ENCODE measurements at regions not wholly inside any gene's neighbourhood (a gene's known extent, or its start where the extent isn't known, plus 50 kb on each side); places are given as distances from the start of the nearest gene placed in this dataset.
"Not testable (repeated sequence)": the region's sequence is repeated elsewhere in the genome, so short reads cannot be mapped to it uniquely, and the experiment has no call there.

DNA sequence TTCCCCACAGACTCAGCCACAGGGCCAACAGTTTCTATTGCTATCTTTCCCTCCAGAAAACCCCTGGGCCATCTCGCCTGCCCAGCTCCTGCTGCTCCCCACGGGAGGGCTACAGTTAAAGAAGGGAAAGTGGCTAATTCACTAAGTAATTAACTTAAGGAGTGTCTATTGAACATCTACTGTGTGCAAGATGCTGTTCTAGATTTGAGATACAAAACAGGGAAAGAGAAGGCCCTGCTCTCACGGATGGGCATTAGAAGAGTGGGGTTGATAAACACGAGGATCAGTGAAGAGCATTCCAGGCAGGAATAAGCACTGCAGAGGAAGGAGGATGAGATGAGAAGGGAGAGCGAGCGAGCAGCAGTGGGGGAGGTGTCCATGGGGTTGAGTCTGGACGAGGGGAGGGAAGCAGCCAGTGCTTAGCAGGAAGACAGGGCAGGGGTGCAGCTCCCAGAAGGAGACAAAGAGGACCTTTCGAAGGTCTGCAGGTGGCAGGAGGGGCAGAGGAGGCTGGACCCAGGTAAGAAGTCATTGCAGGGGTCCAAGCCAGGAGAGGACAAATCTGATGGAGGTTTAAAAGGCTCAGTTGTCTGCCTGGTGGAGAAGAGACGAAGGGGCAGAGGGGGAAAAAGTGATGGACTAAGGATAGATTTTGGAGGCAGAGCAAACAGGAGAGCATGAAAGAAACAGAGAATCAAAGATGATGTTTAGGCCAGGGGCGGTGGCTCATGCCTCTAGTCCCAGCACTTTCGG lies 64.7 kb downstream of the KLF15 start:
- intact Hi-C loops (cut with micrococcal nuclease) = no loop called here

DNA sequence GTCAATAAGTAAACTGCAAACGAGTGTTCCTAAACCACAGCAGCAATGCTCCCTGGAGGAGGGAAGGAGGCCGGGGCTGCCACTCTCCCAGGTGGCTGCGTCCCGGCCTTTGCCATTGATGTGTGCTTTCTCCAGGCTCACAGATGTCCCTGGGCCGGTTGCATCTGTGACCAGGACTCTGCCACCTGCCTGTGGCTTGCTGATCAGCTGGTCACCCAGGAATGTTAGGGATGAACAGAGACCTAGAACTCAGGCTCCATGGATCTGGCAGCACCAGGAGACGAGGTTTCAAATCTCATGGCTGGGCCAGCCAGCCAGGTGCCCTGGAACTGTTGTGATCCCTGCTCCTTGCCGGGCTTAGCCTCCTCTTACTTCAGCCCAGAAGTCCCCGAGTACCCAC lies 65.7 kb downstream of the KLF15 start:
- intact Hi-C loops (cut with micrococcal nuclease) = no loop called here

DNA sequence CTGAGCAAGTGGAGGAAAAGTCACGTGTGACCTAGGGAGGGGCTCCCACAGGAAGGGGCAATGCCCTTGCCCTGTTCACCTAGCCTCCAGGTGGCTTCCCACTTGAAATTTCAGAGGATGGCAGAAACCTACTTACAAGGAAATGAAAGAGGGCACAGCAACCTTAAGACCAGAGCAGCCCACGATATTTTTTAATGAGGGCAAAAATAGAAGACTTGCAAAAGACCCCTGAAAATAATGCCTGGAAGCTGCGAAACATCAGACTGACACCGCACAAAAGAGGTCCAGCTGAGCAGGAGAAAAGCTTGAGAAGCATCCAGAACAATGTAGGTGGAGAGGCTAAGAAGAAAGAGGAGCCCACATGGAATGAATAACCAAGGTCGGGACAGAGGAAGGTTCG lies 66.1 kb downstream of the KLF15 start:
- intact Hi-C loops (cut with micrococcal nuclease) = no loop called here

DNA sequence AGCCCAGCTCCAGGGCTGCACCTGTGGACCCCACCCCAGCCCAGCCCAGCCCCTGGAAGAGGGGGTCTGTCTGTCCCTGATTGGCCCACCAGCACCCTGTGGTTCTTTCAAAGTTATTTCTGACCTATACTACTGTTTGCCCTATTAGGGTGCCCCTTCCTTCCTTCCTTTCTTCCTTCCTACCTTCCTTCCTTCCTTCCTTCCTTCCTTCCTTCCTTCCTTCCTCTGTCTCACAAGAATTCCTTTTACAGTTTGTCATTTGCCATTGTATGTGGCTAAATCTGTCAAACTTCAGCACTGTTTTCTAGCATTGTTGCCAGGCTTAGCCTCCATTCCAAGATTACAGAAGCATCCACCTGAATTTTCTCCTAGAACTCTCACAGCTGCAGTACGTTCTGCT lies 66.9 kb downstream of the KLF15 start:
- intact Hi-C loops (cut with micrococcal nuclease) = no loop called here

DNA sequence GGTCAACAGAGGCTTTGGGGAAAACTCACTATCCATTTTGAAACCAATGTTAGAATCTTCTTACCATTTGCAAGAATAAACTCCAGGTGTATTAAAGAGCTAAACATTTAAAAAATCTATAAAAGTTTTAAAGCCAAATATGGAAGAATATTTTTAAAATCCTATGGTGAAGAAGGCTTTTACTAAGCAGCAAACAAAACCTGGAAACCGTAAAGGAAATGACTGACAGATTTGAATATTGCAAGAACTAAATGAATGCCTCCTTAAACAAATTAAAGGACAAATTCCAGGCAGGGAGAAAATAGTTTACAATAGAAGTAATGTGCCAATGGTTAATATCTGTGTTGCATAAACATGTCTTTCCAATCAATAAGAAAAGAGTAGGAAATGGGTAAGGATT lies 68.1 kb downstream of the KLF15 start:
- intact Hi-C loops (cut with micrococcal nuclease) = no loop called here

DNA sequence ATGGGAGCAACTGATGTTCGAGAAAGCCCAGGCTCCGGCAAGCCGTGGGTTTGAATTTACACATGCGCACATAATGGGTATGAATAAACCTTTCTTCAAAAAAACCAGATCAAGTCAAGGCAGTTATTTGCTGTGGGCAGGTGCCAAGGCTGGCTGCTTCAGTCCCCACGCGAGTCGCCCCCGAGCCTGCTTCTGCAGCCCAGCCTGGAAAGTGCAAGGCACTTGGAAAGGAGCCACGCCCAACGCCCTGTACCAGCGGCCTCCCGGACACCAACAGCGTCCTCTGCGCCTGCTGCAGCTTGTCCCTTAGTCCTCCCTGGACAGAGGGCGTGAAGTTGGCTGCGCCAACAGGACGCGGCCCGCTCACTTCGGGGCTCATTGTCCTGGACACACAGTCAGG lies 68.9 kb downstream of the KLF15 start:
- intact Hi-C loops (cut with micrococcal nuclease) = no loop called here

DNA sequence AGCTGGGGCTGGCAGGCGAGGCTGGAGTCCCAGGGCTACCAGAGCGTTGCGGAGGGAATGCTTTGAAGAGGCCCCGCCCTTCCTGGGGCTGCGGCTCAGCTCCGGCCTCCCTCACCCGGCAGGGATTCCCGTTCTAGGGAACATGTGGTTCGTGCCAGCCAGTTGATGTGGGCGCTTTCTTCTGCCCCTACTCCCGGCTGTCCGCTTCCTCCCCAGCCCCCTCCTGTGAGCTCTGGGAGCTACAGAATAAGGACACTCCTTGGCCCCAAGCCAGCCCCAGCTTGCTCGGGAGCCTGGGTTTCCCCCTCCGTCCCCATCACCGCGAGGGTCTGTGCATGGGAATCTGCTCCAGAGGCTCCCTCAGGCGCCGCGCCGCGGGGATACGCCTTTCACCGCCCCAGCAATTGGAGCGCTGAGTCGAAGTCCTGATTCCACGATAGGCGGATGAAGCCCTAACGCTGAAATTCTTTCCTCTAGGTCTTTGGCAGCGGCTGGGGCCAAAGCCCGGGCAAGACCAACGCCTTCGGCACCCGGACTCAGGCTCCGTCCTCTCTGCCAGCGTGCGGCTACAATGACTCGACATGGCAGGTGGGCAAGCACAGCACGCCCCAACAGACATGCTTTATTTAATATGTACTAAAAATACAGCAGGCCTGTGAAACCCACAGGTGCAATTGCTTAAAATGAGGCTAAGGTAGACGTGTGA lies 69.5 kb downstream of the KLF15 start:
- intact Hi-C loops (cut with micrococcal nuclease) = no loop called here

DNA sequence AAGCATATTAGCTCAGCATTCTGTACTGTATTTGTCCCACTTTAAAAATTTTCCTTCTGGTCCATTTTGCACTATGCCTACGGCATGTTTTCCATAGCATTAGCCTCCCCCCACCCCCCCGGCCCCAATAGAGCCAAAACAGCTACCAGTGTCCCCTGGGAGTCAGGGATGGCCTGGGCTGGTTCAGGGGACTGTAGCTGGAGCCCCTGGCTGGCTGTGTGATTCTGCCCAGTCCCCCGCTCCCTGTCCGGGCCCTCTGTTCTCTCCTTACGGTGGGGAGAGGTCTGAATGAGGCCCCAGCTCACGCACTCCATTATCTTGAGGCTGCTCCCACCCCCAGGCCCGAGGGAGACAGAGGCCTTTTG lies 70.1 kb downstream of the KLF15 start:
- intact Hi-C loops (cut with micrococcal nuclease) = no loop called here

DNA sequence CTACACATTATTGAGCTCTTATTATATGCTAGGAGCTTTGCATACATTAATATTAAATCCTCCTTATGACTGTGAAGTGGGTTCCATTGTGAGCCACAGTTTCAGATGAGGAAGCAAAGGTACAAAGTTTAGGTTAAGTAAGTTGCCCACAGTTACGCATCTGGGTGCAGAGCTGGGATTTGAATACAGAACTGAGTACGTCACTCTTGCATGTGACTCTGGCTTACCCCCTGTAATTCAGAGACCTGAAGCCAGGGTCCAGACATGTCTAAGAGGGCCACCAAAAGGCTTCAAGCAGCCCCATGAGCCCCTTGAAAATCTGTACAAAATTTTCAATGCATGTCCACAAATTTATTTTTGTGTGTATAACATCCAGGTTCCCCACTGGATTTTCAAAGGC lies 71.8 kb downstream of the KLF15 start:
- intact Hi-C loops (cut with micrococcal nuclease) = no loop called here

DNA sequence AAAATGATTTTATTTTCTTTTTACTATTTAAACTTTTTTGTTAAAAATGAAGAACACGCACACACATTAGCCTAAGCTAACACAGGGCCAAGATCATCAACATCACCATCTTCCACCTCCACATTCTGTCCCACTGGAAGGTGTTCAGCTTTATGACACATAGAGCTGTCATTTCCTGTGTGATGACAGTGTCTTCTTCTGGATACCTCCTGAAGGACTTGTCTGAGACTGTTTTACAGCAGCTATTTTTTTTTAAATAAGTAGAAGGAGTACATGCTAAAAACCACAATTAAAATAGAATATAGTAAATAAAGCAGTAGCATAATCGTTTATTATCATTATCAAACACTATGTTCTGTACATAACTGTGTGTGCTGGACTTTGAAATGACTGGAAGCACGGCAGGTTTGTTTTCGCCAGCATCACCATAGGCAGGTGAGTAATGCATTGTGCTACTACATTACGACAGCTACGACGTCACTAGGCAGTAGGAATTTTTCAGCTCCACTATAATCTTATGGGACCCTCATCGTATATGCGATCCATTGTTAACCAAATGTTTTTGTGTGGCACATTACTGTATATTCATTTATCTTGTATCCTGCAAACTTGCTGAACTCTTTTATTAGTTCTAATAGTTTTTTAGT lies 72.8 kb downstream of the KLF15 start:
- intact Hi-C loops (cut with micrococcal nuclease) = no loop called here

DNA sequence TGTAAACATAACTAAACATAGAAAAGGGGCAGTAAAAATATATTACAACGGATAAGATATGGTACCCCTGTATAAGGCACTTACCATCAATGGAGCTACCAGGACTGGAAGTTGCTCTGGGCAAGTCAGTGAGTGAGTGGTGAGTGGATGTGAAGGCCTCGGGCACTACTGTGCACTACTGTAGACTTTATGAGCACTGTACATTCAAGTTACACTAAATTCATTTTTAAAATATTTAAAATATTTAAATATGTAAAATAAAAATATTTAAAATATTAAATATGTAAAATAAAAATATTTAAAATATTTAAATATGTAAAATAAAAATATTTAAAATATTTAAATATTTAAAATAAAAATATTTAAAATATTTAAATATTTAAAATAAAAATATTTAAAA lies 73.6 kb downstream of the KLF15 start:
- intact Hi-C loops (cut with micrococcal nuclease) = not testable (repeated sequence)

DNA sequence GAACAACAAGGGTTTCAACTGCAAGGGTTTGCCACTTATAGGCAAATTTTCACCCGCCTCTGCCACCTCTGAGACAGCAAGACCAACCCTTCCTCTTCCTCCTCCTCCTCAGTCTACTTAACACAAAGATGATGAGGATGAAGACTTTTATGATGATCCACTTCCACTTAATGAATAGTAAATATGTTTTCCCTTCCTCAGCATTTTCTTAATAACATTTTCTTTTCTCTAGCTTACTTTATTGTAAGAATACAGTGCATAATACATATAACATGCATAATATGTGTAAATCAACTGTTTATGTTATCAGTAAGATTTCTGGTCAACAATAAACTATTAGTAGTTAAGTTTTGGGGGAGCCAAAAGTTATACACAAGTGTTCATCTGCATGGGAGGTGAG lies 77.4 kb downstream of the KLF15 start:
- intact Hi-C loops (cut with micrococcal nuclease) = no loop called here

DNA sequence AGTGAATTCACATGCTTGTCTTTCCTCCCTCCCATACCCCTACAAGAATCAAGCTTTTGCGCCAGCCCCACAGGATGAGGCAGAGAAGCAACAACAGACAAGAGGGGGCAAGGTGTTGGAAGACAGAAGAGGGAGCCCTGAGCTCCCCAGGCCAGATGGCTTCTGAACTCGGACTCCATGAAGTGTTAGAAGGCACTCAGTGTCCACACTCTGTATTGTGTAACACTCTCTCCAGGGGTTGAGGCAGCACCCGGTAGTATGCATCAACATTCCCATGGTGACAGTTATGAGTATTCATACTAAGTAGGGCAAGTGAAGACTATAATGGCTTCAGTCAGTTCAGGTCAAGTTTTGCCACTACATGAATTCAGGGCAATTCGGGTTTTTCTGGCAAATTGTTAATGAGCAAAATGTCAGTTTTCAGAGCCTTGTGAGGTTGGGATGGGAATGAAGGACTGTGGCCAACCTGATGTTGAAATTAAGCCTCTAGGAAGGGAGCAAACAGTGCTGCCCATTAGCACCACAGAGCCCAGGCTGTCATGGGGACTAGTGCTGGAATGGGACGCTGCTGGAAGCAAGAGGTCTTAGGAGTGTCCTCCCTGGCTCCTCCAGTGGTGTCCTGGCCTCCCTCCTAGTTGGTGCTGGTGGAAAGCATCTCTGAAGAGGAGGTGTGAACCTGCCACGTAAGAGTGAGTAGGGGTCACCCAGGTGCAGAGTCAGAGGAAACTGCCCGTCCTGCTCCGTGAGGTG lies 79.4 kb downstream of the KLF15 start:
- intact Hi-C loops (cut with micrococcal nuclease) = no loop called here

DNA sequence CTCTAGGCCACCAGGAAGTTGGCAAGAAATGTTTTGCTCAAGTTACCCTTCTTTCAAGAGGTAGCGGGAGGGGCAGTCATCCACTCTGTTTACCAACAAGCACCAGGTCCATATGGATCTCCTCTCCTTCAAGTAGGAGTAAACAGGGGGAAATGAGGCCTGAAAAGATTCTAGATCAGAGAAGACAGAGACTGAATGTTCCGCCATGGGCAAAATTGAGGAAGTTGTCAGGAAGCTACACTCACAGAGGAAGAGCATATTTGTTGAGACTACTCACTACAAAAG lies 81.6 kb downstream of the KLF15 start:
- intact Hi-C loops (cut with micrococcal nuclease) = no loop called here

DNA sequence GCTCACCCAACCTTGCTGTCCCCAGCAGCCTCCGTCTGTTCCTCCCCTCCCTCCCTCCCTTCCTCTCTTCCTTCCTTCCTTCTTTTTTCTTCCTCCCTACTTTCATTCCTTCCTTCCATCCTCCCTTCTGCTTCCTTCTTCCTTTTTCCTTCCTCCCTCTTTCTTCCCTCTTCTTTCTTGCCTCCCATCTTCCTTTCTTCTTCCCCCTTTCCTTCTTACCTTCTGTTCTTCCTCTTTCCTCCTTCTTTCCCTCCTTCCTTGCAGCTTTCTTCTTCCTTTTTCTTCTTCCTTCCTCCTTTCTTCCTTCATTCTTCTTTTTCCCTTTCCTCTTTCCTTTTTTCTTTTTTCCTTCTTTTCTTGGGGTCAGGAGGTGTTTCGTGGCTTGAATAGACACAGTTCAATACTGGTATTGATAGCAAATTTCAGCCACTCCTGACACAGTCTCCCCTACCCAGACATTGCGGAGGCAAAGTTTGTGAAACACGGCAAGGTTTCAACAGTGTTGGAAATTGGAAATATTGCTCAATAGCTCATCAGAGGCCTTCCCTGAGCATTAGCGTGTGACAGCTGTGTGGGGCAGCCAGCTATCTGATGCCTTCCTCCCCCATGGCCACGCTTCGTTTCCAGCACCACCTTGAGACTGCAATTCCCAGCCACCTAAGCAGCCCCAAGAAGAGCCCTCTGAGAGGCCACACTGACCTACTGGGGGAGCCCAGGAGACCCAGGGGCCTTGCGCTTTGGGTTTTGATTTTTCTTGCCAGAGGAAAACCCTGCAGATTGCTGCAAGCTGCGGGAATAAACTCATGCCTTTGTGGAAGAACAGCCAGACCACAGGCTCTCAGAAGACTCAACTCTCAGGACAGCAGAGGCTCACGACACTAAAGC lies 82.2 kb downstream of the KLF15 start:
- intact Hi-C loops (cut with micrococcal nuclease) = no loop called here

DNA sequence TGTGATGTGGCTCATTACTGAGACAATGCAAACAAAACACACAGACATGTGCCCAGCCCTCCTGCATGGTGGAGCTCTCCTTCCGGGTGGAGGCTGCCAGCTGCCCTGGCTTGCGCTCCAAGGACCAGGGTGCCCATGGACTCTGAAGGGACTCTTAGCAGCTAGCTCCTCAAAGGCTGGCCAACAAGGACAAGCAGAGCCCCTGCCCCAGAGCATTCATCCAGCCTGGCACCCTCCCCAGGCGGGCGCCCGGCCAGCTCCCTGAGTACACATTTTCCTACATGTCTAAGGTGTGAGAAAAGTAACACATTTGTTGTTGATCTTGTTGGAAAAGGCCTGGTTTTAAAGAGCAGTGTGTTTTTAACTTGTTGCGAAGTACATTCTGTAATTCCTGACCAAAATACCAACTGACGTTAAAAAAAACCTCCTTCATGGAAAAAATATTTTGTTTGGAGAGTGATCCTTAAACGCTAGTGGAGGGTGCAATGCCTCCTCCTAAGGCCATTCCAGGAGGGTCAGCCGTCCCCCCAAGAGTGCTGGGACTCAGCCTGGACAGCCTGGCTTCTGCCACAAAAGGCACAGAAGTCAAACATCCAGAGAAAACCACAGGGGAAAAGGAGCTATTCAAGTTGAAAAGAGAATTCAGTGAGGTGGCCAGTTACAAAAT lies 86.9 kb downstream of the KLF15 start:
- intact Hi-C loops (cut with micrococcal nuclease) = no loop called here

DNA sequence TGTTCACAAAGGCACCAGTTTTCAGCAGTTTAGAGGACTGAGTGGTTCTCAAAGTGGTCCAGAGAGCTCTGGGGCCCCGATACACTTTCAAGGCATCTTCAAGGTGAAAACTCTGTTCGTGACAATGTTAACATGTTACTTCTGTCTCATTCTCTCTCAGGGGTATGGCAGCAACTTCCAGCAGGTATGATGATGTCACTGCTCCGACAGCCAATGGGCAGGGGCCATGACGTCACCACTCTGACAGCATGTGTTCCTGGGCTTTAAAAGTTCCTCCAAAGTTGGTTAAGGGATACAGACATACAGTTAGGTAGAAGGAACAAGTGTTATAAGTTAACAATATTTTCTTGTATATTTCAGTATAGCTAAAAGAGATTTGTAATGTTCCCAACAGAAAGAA lies 87.9 kb downstream of the KLF15 start:
- intact Hi-C loops (cut with micrococcal nuclease) = no loop called here

DNA sequence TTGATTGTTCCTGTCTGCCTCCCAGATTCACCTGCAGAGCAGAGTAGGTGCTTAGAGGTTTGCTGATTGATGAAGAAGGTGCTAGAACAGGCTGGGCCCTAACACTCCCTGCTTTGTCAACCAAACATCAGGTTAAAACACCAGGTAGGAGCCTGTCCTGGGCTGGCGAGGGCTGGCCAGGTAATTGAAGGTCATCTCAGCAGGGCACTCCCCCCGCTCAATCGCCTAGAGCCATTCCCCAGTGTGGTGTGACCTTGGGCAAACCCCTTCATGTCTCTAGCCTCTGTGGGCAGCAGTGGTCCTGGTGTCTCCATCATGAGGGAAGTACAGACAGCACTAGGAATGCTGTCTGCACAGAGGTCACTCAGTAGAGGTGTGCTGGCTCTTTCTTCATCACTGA lies 88.3 kb downstream of the KLF15 start:
- intact Hi-C loops (cut with micrococcal nuclease) = no loop called here

DNA sequence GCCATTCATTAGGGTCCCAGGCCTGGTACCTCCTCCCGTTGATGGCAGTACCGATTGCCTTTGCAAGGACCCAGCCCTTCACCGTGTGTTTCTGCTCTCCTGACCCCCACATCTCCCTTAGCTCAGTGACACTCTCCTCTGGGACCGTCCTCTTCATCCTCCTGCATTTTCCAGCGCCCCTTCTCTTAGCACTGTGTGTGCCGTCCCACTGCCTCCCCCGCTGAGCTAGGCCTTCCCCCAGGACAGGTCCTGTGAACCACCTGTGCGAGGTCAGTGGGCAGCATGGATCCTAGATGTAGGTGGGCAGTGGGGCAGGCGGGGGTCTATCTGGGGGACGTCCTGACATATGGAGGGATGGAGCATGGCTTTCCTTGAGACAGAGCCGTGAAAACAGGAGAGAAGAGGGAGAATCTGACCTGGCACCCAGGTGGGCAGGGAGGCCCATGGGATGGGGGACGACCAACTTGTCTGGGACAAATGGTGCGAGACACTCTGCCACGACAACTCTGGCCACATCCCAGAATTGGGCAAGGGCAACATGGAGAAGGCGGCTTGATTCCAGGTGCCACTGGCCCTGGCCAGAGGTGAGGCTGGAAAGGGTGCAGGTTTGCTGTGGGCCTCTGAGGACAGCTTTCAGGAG lies 87.7 kb upstream of the ALDH1L1 start:
- intact Hi-C loops (cut with micrococcal nuclease) = no loop called here
